CD4-positive, alpha-beta T cell (primary cell): ENCODE measurements at regions not wholly inside any gene's neighbourhood (a gene's known extent, or its start where the extent isn't known, plus 50 kb on each side); places are given as distances from the start of the nearest gene placed in this dataset.

ENCODE experiments used
- ATAC-seq: fragments of 200-7000 bp; cut with Tn5 transposase; one replicate; pipeline ENCODE4 v1.10.0; 2022; ENCODE audit warnings: mild to moderate bottlenecking; ENCODE audit not compliant: poor library complexity
- CTCF ChIA-PET: fragments of 350-600 bp; sonication (Branson Sonifier 250); formaldehyde crosslinking; loops from one replicate; lab custom pipeline; 2021; ENCODE audit warnings: antibody characterized with exemption, inconsistent platforms; lab: Charles Lee
- POLR2A ChIA-PET: fragments of 350-600 bp; sonication (Branson Sonifier 250); formaldehyde crosslinking; loops from one replicate; lab custom pipeline; 2021; ENCODE audit warnings: antibody characterized with exemption, inconsistent platforms; lab: Charles Lee
- DNase-seq, 14 experiments: peaks; one replicate each; pipeline ENCODE4 v3.0.0-alpha.2; 2013 to 2020; ENCODE audit warnings: mixed read lengths in 2 of 14
- H3K27ac ChIP-seq, 2 donors: one replicate each; pipeline versions ENCODE4 v1.5.1 to v1.7.0; 2013; ENCODE audit warnings: low read length in 2 of 2, low read depth in 1 of 2, mild to moderate bottlenecking in 1 of 2
- H3K27me3 ChIP-seq, 2 experiments: 1 replicate in 1 of 2; 2 replicates in 1 of 2; pipeline versions ENCODE4 v1.6.1 to v1.7.0; 2013; ENCODE audit warnings: low read length in 2 of 2, control low read depth in 1 of 2, mild to moderate bottlenecking in 1 of 2, moderate library complexity in 1 of 2; ENCODE audit not compliant: insufficient read depth in 2 of 2, control insufficient read depth in 1 of 2
- H3K36me3 ChIP-seq: one replicate; pipeline ENCODE4 v1.6.1; 2013; ENCODE audit warnings: low read length, control low read depth; ENCODE audit not compliant: insufficient read depth
- H3K4me1 ChIP-seq: one replicate; pipeline ENCODE4 v1.6.1; 2013; ENCODE audit warnings: low read length, control low read depth; ENCODE audit not compliant: insufficient read depth
- H3K4me3 ChIP-seq: one replicate; pipeline ENCODE4 v1.5.1; 2013; ENCODE audit warnings: mild to moderate bottlenecking, low read length, moderate library complexity
- H3K9me3 ChIP-seq, 2 experiments: 1 replicate in 1 of 2; 2 replicates in 1 of 2; pipeline versions ENCODE4 v1.6.1 to v1.7.0; 2013; ENCODE audit warnings: low read length in 2 of 2, mild to moderate bottlenecking in 2 of 2, control low read depth in 1 of 2, moderate library complexity in 1 of 2; ENCODE audit not compliant: control insufficient read depth in 1 of 2, insufficient read depth in 1 of 2
- H3K27ac Mint-ChIP-seq: one replicate; pipeline ENCODE4 v1.8.0; 2020; ENCODE audit warnings: mixed read lengths
- H3K27me3 Mint-ChIP-seq: one replicate; pipeline ENCODE4 v1.8.0; 2021; ENCODE audit warnings: mixed read lengths
- H3K36me3 Mint-ChIP-seq: one replicate; pipeline ENCODE4 v1.8.0; 2021; ENCODE audit warnings: low read depth, mixed read lengths
- H3K4me1 Mint-ChIP-seq: one replicate; pipeline ENCODE4 v1.8.0; 2021; ENCODE audit warnings: low read depth, mixed read lengths
- H3K4me3 Mint-ChIP-seq: one replicate; pipeline ENCODE4 v1.8.0; 2020; ENCODE audit warnings: mild to moderate bottlenecking, mixed read lengths
- H3K9me3 Mint-ChIP-seq: one replicate; pipeline ENCODE4 v1.8.0; 2020; ENCODE audit warnings: mixed read lengths
- intact Hi-C, 2 experiments: fragments of 100-400 bp; cut with DNase I in 1 of 2; cut with micrococcal nuclease in 1 of 2; formaldehyde crosslinking; loops; one replicate each; pipeline versions ENCODE4 v1.15.1 to v1.9.0; 2023 to 2025; cut with DNase I, micrococcal nuclease
- TF ChIP-seq, protein P1 (sequence below): fragments of 200-600 bp; IDR thresholded peaks from one replicate; pipeline ENCODE4 v1.8.0; 2022; ENCODE audit warnings: antibody characterized with exemption, mild to moderate bottlenecking

DNA sequence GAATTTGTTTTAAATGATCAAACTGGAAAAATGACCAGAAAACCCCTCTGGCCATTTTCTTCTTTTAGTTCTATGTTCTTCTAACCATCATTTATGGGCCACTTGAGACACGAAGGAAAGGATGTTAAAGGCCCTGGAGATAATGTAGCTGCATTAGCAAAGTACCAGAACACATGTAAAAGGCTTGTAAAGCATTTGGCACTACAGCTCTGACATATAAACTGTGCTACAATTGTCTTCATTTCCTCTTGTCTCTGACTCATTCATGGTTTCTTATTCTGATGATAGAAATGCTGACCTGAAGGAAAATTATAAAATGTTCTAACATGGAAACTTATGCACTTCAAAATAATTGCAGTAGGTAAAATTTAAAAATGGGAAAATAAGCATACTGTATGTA lies 388.7 kb downstream of the FAT4 start:
- ChIA-PET CTCF (no interaction called here), POLR2A (no interaction called here)
- no peak for DNase-seq
- TF ChIP-seq, protein P1, sequence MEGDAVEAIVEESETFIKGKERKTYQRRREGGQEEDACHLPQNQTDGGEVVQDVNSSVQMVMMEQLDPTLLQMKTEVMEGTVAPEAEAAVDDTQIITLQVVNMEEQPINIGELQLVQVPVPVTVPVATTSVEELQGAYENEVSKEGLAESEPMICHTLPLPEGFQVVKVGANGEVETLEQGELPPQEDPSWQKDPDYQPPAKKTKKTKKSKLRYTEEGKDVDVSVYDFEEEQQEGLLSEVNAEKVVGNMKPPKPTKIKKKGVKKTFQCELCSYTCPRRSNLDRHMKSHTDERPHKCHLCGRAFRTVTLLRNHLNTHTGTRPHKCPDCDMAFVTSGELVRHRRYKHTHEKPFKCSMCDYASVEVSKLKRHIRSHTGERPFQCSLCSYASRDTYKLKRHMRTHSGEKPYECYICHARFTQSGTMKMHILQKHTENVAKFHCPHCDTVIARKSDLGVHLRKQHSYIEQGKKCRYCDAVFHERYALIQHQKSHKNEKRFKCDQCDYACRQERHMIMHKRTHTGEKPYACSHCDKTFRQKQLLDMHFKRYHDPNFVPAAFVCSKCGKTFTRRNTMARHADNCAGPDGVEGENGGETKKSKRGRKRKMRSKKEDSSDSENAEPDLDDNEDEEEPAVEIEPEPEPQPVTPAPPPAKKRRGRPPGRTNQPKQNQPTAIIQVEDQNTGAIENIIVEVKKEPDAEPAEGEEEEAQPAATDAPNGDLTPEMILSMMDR: no peak
- H3K27me3 ChIP-seq: no peaks in the 10 kb centered on the region
- Mint-ChIP-seq H3K4me1 (no peaks in the 10 kb centered on the region), H3K27ac (no peak overlapping the region), H3K27me3 (no peaks in the 10 kb centered on the region), H3K36me3 (no peaks in the 10 kb centered on the region), H3K4me3 (no peak overlapping the region), H3K9me3 (peaks cover 6% of the 10 kb centered on the region)
- H3K36me3 ChIP-seq: no peaks in the 10 kb centered on the region
- H3K27ac ChIP-seq: no peak overlapping the region
- H3K9me3 ChIP-seq: peaks cover 0 to 12% of the 10 kb centered on the region in 2 experiments
- no peak overlapping the region for H3K4me3 ChIP-seq
- intact Hi-C loops: no loop called here
- ATAC-seq: no peak
- no peaks in the 10 kb centered on the region for H3K4me1 ChIP-seq

DNA sequence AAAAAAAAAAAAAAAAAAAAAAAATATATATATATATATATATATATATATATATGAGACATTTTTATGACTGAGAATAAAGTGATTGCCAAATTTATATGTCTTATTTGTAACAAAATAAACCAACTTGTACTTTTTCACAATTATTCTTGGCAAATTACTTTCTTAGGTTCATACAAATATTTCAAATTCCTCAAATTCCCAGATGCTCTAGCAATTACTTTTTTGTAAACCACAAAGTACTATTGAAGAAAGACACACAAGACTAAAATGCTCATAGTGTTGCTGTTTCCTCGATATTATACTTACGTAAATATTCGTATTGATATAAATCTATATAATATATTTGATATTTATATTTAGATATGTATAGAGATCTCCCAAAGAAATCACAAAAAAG lies 390.0 kb downstream of the FAT4 start:
- no peaks in the 10 kb centered on the region for H3K4me1 Mint-ChIP-seq
- POLR2A ChIA-PET: no interaction called here

DNA sequence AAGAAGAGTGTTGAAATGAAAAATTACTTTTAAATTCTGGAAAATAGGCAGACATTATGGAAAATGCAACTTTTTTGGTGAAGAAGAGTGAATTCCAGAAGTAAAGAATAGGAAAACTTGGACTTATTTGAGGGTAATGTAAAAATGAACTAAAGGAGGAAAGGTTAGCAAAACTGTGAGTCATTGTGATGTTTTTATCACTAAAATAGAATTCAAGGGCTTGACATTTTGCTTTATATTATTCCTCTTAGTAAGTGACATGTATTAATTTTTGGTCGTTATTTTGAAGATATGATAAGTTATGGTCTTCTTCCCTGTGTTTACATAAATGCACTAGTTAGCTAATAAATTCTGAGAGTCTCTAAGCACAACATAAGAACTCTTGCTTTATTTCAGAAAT lies 390.9 kb downstream of the FAT4 start:
- TF ChIP-seq, protein P1: no peak
- H3K36me3 ChIP-seq: no peaks in the 10 kb centered on the region
- CTCF ChIA-PET: no interaction called here
- H3K4me3 Mint-ChIP-seq: no peak overlapping the region
- no peaks in the 10 kb centered on the region for H3K4me1 ChIP-seq
- POLR2A ChIA-PET: no interaction called here
- H3K9me3 Mint-ChIP-seq: peaks cover under 1% of the 10 kb centered on the region
- no peak for DNase-seq
- H3K9me3 ChIP-seq: peaks cover 0 to 12% of the 10 kb centered on the region in 2 experiments
- H3K27me3 ChIP-seq: no peaks in the 10 kb centered on the region
- no peaks in the 10 kb centered on the region for H3K27me3 Mint-ChIP-seq
- intact Hi-C loops: no loop called here
- H3K4me1 Mint-ChIP-seq: no peaks in the 10 kb centered on the region
- no peaks in the 10 kb centered on the region for H3K36me3 Mint-ChIP-seq
- no peak overlapping the region for H3K27ac Mint-ChIP-seq
- ATAC-seq: no peak
- no peak overlapping the region for H3K4me3 ChIP-seq
- no peak overlapping the region for H3K27ac ChIP-seq

More for the DNA sequence above, 390.0 kb downstream of the FAT4 start:
- no peaks in the 10 kb centered on the region for H3K36me3 Mint-ChIP-seq
- no peak for ATAC-seq
- Histone ChIP-seq H3K27me3 (no peaks in the 10 kb centered on the region), H3K4me3 (no peak overlapping the region), H3K9me3 (peaks cover 0 to 12% of the 10 kb centered on the region in 2 experiments), H3K4me1 (no peaks in the 10 kb centered on the region), H3K27ac (no peak overlapping the region), H3K36me3 (no peaks in the 10 kb centered on the region)
- TF ChIP-seq, protein P1: no peak
- peaks cover 3% of the 10 kb centered on the region for H3K9me3 Mint-ChIP-seq
- intact Hi-C loops: no loop called here
- H3K4me3 Mint-ChIP-seq: no peak overlapping the region
- no peak for DNase-seq
- CTCF ChIA-PET: no interaction called here
- no peak overlapping the region for H3K27ac Mint-ChIP-seq
- no peaks in the 10 kb centered on the region for H3K27me3 Mint-ChIP-seq
